ENCODE measurements at regions not wholly inside any gene's neighbourhood (a gene's known extent, or its start where the extent isn't known, plus 50 kb on each side); places are given as distances from the start of the nearest gene placed in this dataset.

GRCh38 chr2:129437725-129438124 is 541.7 kb upstream of the RAB6C start:
- DNase-seq (ENCODE audit: low read depth), result no peak
- no peak overlapping the region for H3K4me3 ChIP-seq (ENCODE audit: control insufficient read depth, low read depth, low read length)
- TF ChIP-seq CTCF (IDR thresholded peaks at IDR 0.05; ENCODE audit: control insufficient read depth, insufficient read depth, low read depth, low read length, missing control alignments), result no peak

GRCh38 chr2:129438501-129439057 is 540.9 kb upstream of the RAB6C start:
- no peak overlapping the region for H3K4me3 ChIP-seq (ENCODE audit: control insufficient read depth, low read depth, low read length)
- DNase-seq (ENCODE audit: low read depth), result no peak
- TF ChIP-seq CTCF (IDR thresholded peaks at IDR 0.05; ENCODE audit: control insufficient read depth, insufficient read depth, low read depth, low read length, missing control alignments), result no peak

GRCh38 chr2:129439406-129440302 is 539.8 kb upstream of the RAB6C start:
- H3K4me3 ChIP-seq (ENCODE audit: control insufficient read depth, low read depth, low read length), result no peak overlapping the region
- no peak for TF ChIP-seq CTCF (IDR thresholded peaks at IDR 0.05; ENCODE audit: control insufficient read depth, insufficient read depth, low read depth, low read length, missing control alignments)
- DNase-seq (ENCODE audit: low read depth), result no peak

- no peak for TF ChIP-seq CTCF (IDR thresholded peaks at IDR 0.05; ENCODE audit: control insufficient read depth, insufficient read depth, low read depth, low read length, missing control alignments)
- no peak overlapping the region for H3K4me3 ChIP-seq (ENCODE audit: control insufficient read depth, low read depth, low read length)
- DNase-seq (ENCODE audit: low read depth), result no peak
These were observed 537.9 kb upstream of the RAB6C start for GRCh38 chr2:129441610-129442009.

GRCh38 chr2:129443235-129443864 is 536.1 kb upstream of the RAB6C start:
- no peak overlapping the region for H3K4me3 ChIP-seq (ENCODE audit: control insufficient read depth, low read depth, low read length)
- TF ChIP-seq CTCF (IDR thresholded peaks at IDR 0.05; ENCODE audit: control insufficient read depth, insufficient read depth, low read depth, low read length, missing control alignments), result no peak
- no peak for DNase-seq (ENCODE audit: low read depth)

GRCh38 chr2:129443865-129444739 is 535.4 kb upstream of the RAB6C start:
- no peak overlapping the region for H3K4me3 ChIP-seq (ENCODE audit: control insufficient read depth, low read depth, low read length)
- no peak for DNase-seq (ENCODE audit: low read depth)
- TF ChIP-seq CTCF (IDR thresholded peaks at IDR 0.05; ENCODE audit: control insufficient read depth, insufficient read depth, low read depth, low read length, missing control alignments), result no peak
